ENCODE measurements at regions not wholly inside any gene's neighbourhood (a gene's known extent, or its start where the extent isn't known, plus 50 kb on each side); places are given as distances from the start of the nearest gene placed in this dataset.

DNA sequence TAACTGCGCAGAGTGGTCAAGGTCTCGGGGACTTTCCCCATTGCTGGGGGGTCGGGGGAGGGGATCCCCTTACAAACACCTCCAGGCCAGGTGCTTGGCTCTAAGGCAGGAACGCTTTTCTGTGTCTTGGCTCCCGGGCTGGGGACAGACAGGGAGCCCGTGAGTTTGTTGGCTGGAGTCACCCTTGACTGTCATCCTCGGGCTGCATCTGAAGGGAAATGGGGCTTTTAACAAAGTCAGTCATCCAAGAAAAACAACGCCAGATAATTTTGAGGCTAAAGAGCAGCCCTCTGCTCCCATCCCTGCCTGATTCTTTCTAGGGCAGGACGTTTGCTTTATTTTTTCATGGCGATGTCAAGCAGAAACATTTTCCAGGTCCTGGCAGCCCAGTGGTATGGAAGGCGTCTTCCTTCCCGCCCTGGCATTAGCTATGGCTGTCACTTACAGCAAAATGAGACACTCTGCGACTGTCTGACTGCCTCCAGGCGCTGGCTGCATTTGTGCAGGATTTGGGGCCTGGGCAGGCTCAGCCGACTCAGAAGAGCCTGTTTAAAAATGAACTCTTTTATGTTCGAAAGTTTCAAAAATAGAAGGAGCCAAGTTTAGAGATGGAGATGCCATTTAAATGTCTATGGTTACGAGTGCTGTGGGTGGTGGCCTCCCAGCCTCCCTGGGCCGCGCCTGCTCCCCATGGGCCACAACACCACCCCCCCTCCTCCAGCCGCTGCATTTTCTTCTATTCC, 54.7 kb upstream of the TNS3 start:
- H3K9me3 Mint-ChIP-seq: no peaks in the 10 kb centered on the region
- H3K4me3 Mint-ChIP-seq: no peak overlapping the region
- H3K27ac Mint-ChIP-seq: no peak overlapping the region
- H3K4me1 Mint-ChIP-seq (ENCODE audit: low read depth): no peaks in the 10 kb centered on the region
- DNase-seq (ENCODE audit: low spot score): no peak
- H3K36me3 Mint-ChIP-seq (ENCODE audit: low read depth): no peaks in the 10 kb centered on the region
- H3K27me3 Mint-ChIP-seq (ENCODE audit: insufficient read depth): no peaks in the 10 kb centered on the region
- intact Hi-C loops (cut with micrococcal nuclease): no loop called here

DNA sequence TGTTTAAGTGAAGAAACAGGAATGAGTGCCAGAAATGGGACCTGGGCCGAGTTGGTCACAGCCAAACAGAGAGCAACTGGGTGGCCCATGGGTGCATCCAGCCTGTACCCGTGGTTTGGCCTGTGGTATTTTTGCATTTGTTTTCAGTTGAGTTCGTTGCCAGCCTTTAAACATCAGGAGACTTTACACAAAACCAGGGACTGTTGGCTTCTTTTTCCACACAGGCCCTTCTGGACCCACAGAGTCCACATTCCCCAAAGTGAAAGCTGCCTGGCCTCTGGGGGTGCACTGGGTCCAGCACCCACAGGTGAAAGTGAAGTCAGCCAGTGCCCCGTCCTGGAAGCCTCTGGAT, 54.1 kb upstream of the TNS3 start:
- DNase-seq (ENCODE audit: low spot score): no peak
- H3K27ac Mint-ChIP-seq: no peak overlapping the region
- no peaks in the 10 kb centered on the region for H3K4me1 Mint-ChIP-seq (ENCODE audit: low read depth)
- no peak overlapping the region for H3K4me3 Mint-ChIP-seq
- no peaks in the 10 kb centered on the region for H3K9me3 Mint-ChIP-seq
- intact Hi-C loops (cut with micrococcal nuclease): no loop called here
- no peaks in the 10 kb centered on the region for H3K27me3 Mint-ChIP-seq (ENCODE audit: insufficient read depth)
- H3K36me3 Mint-ChIP-seq (ENCODE audit: low read depth): no peaks in the 10 kb centered on the region

DNA sequence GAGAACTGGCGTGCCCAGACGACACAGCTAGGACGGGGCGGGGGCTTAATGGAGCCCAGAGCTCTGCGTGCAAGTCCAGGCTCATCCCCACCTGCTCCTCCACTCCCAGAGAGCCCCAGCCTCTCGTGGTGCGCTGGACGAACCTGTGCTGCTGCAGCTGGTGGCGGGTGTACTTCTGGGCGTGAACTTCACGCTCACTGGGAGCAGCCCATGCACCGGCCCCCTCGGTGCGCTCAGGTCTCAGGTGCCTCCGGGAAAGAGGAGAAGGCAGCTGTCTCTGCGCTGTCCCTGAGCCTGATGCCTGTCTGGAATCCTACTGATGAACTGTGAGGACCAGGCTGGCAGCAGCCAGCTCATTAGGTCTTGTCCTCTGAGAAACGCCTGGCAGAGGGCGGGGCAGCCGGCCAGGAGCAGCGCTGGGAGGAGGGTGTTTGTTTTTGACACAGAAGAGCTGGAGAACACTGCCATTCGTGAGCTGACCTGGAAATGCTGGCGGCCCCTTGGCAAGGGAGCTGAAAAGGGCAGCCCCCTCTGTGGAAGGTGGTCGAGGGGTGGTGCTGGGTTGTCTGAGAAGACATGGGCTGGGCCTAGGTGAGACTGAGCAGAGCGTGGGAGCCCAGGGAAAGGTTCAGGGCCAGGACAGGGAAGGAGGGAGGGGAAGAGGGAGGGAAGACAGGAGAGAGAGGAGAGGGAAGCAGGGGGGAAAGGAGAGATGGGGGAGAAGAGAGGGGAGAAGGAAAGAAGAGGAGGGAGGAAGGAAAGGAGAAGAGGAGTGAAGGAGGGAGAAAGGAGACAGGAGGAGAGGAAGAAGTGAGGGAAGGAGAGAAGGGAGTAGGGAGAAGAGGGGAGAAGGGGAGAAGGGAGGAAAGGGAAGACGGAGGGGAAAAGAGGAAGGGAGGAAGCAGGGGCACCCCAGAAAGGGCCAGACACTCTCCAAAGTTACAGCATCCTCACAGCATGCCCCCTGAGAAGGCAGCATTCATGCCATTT, 53.5 kb upstream of the TNS3 start:
- no peaks in the 10 kb centered on the region for H3K36me3 Mint-ChIP-seq (ENCODE audit: low read depth)
- no peaks in the 10 kb centered on the region for H3K9me3 Mint-ChIP-seq
- intact Hi-C loops (cut with micrococcal nuclease): no loop called here
- H3K4me1 Mint-ChIP-seq (ENCODE audit: low read depth): no peaks in the 10 kb centered on the region
- H3K27me3 Mint-ChIP-seq (ENCODE audit: insufficient read depth): no peaks in the 10 kb centered on the region
- DNase-seq (ENCODE audit: low spot score): no peak
- H3K4me3 Mint-ChIP-seq: no peak overlapping the region
- no peak overlapping the region for H3K27ac Mint-ChIP-seq

GRCh38 chr7:47634273-47634672, 52.4 kb upstream of the TNS3 start:
- no peak for DNase-seq (ENCODE audit: low spot score)
- intact Hi-C loops (cut with micrococcal nuclease): no loop called here
- Mint-ChIP-seq H3K9me3 (no peaks in the 10 kb centered on the region), H3K27me3 (ENCODE audit: insufficient read depth) (no peaks in the 10 kb centered on the region), H3K4me3 (no peak overlapping the region), H3K4me1 (ENCODE audit: low read depth) (no peaks in the 10 kb centered on the region), H3K27ac (no peak overlapping the region), H3K36me3 (ENCODE audit: low read depth) (no peaks in the 10 kb centered on the region)

GRCh38 chr7:47633134-47633533, 51.2 kb upstream of the TNS3 start:
- no peaks in the 10 kb centered on the region for H3K36me3 Mint-ChIP-seq (ENCODE audit: low read depth)
- no peak overlapping the region for H3K27ac Mint-ChIP-seq
- H3K27me3 Mint-ChIP-seq (ENCODE audit: insufficient read depth): no peaks in the 10 kb centered on the region
- no peaks in the 10 kb centered on the region for H3K9me3 Mint-ChIP-seq
- DNase-seq (ENCODE audit: low spot score): no peak
- no peak overlapping the region for H3K4me3 Mint-ChIP-seq
- H3K4me1 Mint-ChIP-seq (ENCODE audit: low read depth): no peaks in the 10 kb centered on the region
- intact Hi-C loops (cut with micrococcal nuclease): no loop called here

Measured in activated T-helper 1 cell treated with anti-CD3 and anti-CD28 coated beads, Interleukin-12 subunit alpha, Interleukin-12 subunit beta, Interleukin-2, Interleukin-4 antibody, amounts not matched to agents 30 ng/mL and 10 ng/mL and 1 ng/mL, durations not matched to agents 14 hours and 24 hours and 36 hours (primary cell).